Prostate gland (tissue), 2 donors: ENCODE measurements at regions not wholly inside any gene's neighbourhood (a gene's known extent, or its start where the extent isn't known, plus 50 kb on each side); places are given as distances from the start of the nearest gene placed in this dataset.

Experiments
- CTCF ChIP-seq, 4 experiments: fragments of 200-600 bp in 2 of 4; fragments of 450-650 bp in 2 of 4; sonication (generic) in 2 of 4; IDR thresholded peaks; 1 replicate in 3 of 4; 2 replicates in 1 of 4; pipeline ENCODE4 v1.5.1; 2016 to 2019; ENCODE audit warnings: antibody characterized with exemption in 4 of 4, mild to moderate bottlenecking in 2 of 4, moderate library complexity in 2 of 4
- POLR2A ChIP-seq: fragments of 450-650 bp; IDR thresholded peaks from one replicate; pipeline ENCODE4 v1.6.1; 2016; ENCODE audit warnings: antibody characterized with exemption, mild to moderate bottlenecking
- POLR2AphosphoS5 ChIP-seq: sonication (generic); formaldehyde crosslinking; IDR thresholded peaks from one replicate; pipeline ENCODE4 v1.6.1; 2017; ENCODE audit warnings: antibody characterized with exemption

- no peak for TF ChIP-seq POLR2A
- TF ChIP-seq CTCF (IDR thresholded peaks at IDR 0.05): no peak
- no peak for TF ChIP-seq POLR2AphosphoS5
Measured at GRCh38 chr11:80621871-80622270, 1181.0 kb upstream of the TENM4 start.
